ENCODE measurements at regions not wholly inside any gene's neighbourhood (a gene's known extent, or its start where the extent isn't known, plus 50 kb on each side); places are given as distances from the start of the nearest gene placed in this dataset.
A peak's percentile ranks its signal among the peaks of the same experiment; 100 is the strongest.
"Not testable (repeated sequence)": the region's sequence is repeated elsewhere in the genome, so short reads cannot be mapped to it uniquely, and the experiment has no call there.

DNA sequence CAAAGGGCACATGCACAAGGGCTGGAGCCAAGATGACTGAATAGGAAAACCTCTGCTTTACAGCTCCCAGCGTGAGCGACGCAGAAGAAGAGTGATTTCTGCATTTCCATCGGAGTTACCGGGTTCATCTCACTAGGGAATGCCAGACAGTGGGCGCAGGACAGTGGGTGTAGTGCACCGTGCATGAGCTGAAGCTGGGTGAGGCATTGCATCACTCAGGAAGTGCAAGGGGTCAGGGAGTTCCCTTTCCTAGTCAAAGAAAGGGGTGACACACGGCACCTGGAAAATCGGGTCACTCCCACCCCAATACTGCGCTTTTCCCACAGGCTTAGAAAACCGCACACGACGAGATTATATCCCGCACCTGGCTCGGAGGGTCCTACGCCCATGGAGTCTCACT lies 64.5 kb upstream of the HTR1E start:
- FAIRE-seq: not testable (repeated sequence)

DNA sequence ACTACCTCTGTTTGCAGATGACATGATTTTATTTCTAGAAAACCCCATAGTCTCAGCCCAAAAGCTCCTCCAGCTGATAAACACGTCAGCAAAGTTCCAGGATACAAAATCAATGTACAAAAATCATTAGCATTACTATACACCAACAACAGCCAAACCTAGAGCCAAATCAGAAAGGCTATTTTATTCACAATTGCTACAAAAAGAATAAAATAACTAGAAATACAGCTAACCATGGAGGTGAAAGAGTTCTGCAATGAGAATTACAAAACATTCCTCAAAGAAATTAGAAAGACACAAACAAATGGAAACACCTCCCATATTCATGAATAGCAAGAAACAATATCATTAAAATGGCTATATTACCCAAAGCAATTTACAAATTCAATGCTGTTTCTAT lies 65.6 kb upstream of the HTR1E start:
- no peak for FAIRE-seq

DNA sequence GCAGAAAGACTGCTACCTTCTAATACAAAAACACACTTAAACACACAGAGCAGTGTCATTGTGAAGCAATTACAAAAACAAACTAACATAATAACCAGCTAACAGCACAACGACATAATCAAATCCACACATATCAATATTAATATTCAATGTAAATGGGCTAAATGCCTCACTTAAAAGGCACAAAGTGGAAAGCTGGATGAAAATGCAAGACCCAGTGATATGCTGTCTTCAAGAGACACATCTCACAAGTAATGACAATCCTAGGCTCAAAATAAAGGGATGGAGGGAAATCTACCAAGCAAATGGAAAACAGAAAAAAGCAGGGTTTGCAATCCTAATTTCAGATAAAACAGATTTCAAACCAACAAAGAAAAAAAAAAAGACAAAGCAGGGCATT lies 67.8 kb upstream of the HTR1E start:
- no peak for FAIRE-seq

DNA sequence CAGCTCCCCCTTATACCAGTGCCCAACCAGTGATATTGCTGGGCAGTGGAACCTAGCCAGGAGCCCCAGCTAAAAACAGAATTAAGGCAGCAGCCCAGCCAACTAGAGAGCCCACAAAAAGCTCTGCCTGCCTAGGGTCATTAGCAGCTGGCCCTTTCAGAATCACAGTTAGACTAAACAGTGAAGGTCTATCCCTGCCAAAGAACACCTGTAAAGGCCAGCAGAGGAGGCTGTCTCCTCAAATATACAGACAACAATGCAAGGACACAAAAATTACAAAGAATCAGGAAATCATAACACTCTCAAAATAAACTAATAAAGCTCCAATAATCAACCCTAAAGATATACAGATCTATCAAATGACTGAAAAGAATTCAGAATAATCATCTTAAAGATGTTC lies 77.8 kb upstream of the HTR1E start:
- FAIRE-seq: no peak

DNA sequence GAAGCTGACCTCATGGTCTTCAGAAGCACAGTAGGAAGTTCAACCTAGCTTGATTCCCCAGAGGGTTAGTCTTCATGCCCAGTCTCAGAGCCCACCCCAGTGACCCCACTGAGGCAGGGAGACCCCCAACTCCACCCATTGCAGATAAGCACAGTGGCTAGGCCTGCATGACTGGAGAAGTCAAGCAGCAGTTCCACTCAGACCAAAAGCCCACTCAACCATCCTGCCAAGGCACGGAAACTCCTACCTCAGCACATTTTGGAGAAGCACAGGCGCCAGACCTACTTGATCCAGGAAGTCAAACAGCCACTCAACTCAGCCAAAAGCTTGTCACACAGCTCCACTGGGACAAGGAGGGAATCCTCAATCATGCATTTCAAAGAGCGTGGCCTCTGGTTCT lies 78.4 kb upstream of the HTR1E start:
- no peak for FAIRE-seq

DNA sequence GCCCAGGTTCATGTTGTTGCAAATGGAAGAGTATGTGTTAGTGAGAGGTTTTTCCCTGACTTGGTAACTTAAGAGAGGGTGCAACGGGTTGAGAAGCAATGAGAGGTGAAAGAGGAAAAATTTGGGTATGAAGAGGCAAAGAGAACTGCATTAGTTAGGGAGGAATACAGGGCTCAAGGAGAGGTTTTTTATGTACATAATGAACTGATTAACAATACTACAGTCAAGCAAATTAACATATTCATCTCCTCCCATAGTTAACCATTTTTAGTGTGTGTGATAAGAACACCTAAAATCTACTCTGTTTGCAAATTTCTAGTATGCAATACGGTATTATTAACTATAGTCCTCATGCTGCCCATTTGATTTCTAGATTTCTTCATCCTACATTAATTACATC lies 79.5 kb upstream of the HTR1E start:
- FAIRE-seq: no peak

DNA sequence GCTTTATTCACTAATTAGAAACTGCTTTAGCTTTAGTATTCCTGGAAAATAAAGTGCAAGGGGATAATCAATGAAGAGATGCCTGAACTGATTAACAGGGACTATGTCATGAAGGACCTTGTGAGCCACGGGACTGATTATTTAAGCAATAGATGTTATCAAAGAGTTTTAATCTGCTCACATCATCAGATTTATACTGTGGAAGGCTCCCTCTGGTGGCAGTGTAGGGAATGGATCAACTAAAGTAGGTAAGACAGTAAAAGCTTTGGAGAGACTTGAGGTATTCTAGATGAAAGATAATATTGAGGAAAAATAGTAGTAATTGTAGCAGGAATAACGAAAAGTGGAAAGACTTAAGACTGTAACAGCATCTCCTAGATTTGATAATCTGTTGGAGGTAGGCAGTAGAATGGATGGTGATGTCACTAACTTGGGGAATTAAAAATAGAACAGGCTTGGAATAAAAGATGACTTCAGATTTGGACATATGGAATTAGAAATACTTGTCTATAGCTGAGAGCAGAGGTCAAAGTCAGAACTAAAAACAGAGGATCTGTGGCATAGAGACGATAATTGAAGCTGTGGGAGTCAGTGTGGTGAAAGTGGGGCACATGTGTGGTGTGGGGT lies 80.3 kb upstream of the HTR1E start:
- peak; percentile 97 for FAIRE-seq

DNA sequence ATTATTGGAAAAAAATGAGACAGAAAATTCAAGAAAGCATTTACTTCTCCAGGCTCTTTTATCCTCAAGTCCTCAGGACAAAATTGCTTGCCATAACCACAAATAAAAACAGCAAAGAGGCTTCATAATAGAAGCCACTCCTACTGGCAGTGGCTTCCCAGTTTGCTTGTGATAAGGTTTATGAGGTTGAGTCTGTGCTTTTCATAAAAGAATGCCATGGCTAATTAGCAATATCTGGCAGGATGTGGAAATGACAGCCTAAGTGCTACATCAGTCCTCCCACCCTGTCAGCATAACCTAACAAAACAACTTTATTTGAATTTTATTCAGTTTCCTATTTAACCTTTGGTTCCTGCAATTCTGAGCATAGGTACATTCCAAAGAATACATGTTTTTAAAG lies 80.9 kb upstream of the HTR1E start:
- FAIRE-seq: no peak

DNA sequence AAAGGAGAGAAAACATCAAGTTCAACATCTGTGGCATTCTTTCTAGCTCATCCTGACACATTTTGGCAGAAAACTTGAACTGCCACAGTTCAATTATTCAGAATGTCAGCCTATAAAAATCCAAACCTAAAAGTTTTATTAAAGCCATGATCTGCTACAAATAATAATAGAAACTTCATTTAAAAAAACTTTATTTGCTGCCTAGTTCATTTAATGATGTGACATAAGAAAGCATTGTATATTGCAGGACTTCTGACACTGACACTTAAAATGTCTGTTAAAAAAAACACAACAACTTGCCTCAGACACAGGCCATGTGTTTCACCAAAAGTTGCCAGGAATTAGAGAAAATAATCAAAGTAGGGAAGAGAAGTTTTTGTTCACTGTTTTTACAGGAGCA lies 88.3 kb upstream of the HTR1E start:
- FAIRE-seq: no peak

DNA sequence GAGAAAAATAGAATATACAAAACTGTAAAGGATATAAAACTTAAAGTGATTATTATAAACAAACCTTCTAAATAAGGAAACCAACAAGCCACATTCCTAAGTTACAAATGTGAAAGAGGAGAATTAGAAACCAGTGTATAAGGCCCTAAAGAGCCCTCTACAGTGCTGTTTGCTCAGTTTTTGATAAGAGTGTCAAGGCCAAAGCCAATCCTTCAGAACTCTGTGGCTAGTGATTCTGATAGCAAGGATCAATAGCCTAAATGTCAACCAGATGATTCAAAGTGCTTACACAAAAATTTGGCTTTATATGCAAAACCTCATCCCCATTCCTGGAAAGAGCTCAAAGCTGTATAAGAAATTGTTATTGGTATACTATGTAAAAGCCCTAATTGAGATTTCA lies 104.6 kb upstream of the HTR1E start:
- FAIRE-seq: no peak

DNA sequence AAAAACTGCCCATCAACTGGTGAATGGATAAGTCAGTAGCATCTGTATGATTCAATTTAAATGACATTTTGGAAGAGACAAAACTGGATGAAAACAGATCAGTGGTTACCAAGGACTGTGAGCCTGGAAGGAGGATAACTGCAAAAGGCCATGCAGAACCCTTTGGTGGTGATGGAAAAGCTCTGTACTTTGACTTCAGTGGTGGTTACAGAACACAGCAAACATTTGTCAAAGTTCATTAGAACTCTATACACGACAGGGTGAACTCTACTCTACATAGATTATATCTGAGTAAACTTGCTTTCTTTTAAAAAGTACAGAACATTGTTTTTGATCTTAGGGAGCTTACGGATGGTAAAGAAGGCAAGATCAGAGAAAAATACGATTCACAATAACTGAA lies 111.9 kb upstream of the HTR1E start:
- FAIRE-seq: no peak

DNA sequence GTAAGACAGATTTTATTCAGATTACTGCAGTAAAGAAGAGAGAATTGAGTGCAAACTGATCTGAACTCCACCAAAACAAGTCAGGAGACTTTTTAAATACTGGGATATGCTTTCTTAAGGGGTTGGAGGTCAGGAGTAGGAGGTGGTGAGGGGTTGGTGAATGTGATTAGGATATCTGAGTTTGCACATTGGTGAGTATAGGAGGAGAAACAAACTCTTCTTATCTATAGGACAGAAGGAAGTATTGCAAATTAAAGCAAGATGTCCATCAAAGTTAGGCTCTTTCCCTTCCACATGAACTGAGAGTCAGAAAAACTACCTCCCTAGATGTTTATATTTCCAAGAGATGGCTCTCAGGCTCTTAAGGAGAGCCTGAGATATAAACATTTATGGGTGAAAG lies 114.6 kb upstream of the HTR1E start:
- no peak for FAIRE-seq

DNA sequence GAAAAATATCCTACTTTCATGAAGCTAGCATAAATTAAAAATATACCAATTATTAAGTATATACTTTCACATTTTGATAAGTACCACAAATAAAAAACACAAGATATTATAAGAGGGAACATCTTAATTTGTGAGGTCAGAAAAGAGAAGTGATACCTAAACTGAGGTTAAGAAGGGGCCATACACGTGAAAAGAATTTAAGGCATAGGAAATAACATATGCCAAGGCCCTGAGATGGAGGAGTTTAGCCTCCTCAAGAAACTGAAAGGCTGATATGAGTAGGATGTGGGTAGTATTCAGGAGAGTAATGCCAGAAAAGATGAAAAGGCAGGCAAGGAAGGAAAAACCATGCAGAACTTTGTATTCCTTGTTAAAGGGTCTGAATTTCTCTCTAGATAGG lies 116.6 kb upstream of the HTR1E start:
- no peak for FAIRE-seq

DNA sequence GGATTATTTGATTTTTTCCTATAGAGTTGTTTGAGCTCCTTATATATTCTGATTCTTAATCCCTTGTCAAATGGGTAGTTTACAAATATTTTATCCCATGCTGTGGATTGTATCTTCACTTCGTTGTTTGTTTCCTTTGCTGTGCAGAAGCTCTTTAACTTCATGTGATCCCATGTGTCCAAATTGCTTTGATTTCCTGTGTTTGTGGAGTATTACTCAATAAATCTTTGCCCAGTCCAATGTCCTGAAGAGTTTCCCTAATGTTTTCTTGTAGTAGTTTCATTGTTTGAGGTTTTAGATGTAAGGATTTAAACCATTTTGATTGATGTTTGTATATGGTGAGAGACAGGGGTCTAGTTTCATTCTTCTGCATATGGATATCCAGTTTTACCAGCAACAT lies 143.7 kb upstream of the HTR1E start:
- no peak for FAIRE-seq

DNA sequence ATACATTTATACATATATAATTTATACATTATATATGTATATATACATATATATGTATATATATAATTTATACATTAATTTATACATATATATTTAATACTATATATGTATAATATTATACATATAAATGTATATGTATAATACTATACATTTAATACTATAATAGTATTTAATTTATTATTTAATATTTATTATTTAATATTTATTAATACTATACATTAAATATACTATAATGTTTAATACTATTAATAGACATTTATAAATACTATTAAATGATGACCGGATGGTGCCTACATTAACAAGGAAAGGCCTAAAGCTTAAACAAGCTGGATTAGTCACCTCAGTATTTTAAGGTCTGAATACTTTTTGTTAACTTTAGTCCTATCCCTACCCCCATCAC lies 145.9 kb upstream of the HTR1E start:
- no peak for FAIRE-seq

DNA sequence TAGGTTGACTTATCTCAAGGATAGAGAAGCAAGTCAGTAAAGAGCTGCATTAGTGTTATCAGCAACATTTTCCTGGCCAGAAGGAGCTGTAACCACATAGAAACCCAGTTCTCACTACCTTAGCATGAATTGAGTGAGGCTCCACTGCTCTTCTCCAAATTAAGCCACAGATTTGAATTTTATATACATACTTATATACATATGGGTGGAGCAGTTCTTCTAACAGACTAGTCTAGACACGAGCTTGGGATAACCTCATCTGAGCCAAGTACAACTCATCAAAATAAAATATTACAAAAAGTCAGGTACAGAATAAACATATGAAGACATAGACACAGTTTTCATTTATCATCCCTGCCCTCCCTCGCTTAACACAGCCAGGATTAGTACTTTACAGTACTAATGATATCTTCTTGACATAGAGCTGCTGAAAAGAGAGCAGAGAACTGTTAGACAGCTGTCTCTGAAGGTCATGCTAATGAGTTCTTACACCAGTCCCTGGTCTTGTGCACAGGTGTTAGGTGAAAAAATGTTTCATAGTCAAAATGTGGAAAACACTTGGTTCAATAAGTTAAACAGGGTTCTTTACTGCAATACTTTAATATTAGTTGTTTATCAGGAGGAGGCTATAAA lies 147.4 kb upstream of the HTR1E start:
- FAIRE-seq: no peak

DNA sequence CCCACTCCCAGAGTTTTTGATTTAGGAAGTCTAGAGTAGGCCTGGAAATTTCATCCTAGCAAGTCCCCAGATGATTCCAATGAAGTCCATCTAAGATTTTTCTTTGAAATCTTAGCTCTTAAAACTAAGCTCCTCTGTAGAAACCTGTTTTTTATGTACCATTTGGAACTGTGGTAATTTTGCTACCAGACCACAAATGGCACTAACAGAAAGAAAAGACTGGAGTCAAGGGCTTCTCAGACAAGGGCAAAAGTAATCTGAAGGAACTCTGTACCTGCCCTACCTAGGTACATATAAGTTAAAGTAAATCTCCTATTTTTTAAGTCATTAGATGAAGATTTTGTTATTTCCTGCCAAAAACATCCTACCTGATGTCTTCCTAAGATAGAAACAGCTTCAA lies 155.0 kb upstream of the HTR1E start:
- FAIRE-seq: no peak

DNA sequence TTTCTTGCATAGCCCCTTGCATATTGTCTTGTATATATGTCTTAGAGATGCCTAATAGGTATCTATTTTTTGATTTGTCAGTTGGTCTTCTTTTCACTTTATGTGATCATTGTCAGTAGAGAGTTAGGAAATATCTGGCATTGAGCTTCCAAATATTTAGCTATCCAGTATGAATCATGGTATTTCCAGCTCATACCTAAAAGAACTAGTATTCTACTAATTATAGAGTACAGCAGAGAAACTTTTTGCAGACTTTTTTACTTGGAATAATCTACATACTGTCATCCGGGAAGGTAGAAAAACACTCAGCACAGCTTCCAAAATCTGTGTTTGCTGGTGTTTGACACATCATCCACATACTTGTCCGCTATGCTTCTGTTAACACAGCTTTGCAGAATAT lies 156.4 kb upstream of the HTR1E start:
- FAIRE-seq: no peak

DNA sequence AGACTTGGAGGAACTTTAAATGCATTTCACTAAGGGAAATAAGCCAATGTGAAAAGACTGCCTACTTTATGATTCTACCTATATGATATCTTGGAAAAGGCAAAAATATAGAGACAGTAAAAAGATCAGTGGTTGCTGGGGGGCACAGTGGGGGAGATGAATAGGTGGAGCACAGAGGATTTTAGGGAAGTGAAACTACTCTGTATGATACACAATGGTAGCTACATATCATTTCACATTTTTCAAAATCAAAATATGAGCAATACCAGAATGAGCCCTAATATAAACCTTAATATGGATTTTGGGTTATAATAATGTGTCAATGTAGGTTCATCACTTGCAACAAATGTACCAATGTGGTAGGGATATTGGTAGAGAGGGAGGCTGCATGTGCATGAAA lies 161.4 kb upstream of the HTR1E start:
- no peak for FAIRE-seq

DNA sequence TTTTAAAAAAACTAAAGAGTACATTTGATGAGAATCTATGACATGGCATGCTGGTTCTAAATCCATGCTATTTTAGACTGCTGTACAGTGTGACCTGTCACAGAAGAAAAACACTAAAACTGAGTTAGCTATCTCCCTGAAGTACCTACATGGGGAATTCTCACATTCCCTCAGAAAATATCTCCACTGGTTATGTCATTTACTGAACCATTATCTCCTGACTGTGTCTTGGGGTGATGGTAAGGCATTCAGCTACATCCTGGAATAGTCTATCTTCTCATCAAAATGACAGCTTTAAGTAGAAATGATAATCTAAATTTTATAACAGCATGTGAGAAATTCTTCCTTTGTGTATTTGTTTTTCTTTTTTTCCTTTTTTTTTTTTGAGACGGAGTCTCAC lies 172.1 kb upstream of the HTR1E start:
- FAIRE-seq: no peak

DNA sequence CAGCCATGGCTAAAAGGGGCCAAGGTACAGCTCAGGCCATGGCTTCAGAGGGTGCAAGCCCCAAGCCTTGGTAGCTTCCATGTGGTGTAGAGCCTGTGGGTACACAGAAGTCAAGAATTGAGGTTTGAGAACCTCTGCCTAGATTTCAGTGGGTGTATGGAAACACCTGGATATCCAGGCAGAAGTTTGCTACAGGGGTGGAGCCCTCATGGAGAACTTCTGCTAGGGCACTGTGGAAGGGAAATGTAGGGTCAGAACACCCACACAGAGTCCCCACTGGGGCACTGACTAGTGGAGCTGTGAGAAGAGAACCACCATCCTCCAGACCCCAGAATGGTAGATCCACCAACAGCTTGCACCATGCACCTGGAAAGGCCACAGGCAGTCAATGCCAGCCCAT lies 177.4 kb upstream of the HTR1E start:
- FAIRE-seq: not testable (repeated sequence)

DNA sequence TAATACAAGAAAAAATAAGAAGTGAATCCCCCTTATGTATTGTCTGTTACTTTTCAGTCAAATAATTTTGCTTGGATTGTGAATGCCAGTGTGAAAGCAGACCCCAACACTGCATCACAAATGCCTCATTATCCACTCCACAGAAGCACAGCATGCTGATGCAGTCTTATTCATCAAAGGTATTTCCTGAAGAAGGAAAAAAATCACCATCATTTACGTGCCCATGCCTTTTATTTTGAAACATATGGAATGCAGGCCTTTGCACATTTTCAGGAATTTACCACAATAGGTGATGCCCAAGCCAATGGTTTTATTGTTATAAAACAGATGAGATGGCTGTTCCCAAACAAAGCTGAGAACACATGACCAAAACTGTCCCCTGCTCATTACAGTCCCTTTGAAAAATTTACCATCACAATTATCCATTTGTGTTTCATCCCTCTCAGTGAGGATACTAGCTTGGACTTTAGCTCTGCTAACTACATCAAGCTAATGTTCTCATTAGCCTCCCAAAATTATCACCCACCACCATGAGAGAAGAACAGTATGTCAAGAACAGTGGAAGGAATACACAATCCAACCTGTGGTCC lies 180.6 kb upstream of the HTR1E start:
- FAIRE-seq: no peak

DNA sequence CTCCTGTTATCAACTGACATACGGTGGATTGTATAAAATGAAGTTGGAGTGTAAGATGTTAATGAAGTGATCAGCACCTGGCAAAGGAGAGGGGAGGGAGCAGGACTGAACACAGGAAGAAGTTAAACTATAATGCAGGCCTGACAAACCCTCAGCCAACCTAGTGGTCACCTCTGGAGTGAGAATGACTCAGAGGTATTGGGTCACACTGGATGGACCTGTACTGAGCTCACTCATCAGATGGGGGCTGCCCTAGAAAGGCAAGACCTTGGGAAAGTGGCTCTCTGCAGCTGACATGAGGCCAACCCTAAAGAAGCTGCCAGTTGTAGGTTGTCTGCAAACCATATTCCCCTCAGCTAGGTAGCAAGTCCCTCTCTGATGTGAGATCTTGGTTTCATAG lies 193.3 kb upstream of the HTR1E start:
- FAIRE-seq: no peak

DNA sequence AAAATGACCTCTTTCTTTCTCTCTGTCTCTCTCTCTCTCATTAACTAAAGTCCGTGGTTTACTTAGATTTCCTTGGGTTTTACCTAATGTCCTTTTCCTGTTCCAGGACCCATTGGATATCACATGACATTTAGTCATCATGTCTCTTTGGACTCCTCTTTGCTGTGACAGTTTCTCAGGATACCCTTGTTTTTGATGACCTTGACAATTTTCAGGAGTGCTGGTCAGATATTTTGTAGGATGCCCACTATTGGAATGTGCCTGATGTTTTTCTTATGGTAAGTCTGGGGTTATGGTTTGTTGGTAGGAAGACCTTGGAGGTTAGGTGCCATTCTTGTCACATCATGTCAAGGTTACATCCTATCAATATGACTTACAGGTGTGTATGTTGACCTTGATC lies 199.2 kb upstream of the HTR1E start:
- no peak for FAIRE-seq

DNA sequence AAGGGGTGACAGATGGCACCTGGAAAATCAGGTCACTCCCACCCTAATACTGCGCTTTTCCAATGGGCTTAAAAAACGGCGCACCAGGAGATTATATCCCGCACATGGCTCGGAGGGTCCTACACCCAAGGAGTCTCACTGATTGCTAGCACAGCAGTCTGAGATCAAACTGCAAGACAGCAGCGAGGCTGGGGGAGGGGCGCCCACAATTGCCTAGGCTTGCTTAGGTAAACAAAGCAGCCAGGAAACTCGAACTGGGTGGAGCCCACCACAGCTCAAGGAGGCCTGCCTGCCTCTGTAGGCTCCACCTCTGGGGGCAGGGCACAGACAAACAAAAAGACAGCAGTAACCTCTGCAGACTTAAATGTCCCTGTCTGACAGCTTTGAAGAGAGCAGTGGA lies 205.7 kb upstream of the HTR1E start:
- FAIRE-seq: not testable (repeated sequence)

Measured in islet of Langerhans (tissue), 1 donor.